WTC11 (cell line): ENCODE measurements at regions not wholly inside any gene's neighbourhood (a gene's known extent, or its start where the extent isn't known, plus 50 kb on each side); places are given as distances from the start of the nearest gene placed in this dataset.

Experiments used
- ELF4 ChIP-seq: sonication (generic); formaldehyde crosslinking; IDR thresholded peaks from 2 replicates; pipeline ENCODE4 v1.8.1; 2022; ENCODE audit warnings: low read depth, mild to moderate bottlenecking, moderate library complexity, missing genetic modification reagents
- FOXJ3 ChIP-seq: sonication (generic); formaldehyde crosslinking; IDR thresholded peaks from 2 replicates; pipeline ENCODE4 v1.9.0; 2021; ENCODE audit warnings: missing genetic modification reagents, mild to moderate bottlenecking, borderline replicate concordance
- JUN ChIP-seq: sonication (generic); formaldehyde crosslinking; IDR thresholded peaks from 2 replicates; pipeline ENCODE4 v1.8.0; 2023; ENCODE audit warnings: mild to moderate bottlenecking, missing genetic modification reagents
- NFE2L1 ChIP-seq: sonication (generic); formaldehyde crosslinking; IDR thresholded peaks from 2 replicates; pipeline ENCODE4 v1.8.1; 2023; ENCODE audit warnings: missing genetic modification reagents
- ZNF138 ChIP-seq: sonication (generic); formaldehyde crosslinking; conservative IDR thresholded peaks from 2 replicates; pipeline ENCODE4 v1.8.1; 2022; ENCODE audit warnings: mild to moderate bottlenecking, moderate library complexity, missing genetic modification reagents
- TF ChIP-seq, protein P1 (sequence below): fragments of 200-600 bp; IDR thresholded peaks from 2 replicates; pipeline ENCODE4 v1.8.0; 2022; ENCODE audit warnings: antibody characterized with exemption
- TF ChIP-seq, protein P2 (sequence below): sonication (generic); formaldehyde crosslinking; IDR thresholded peaks from 2 replicates; pipeline ENCODE4 v1.8.1; 2022; ENCODE audit warnings: low read depth, mild to moderate bottlenecking, moderate library complexity, missing genetic modification reagents, borderline replicate concordance
- TF ChIP-seq, protein P3 (sequence below): sonication (generic); formaldehyde crosslinking; IDR thresholded peaks from 2 replicates; pipeline ENCODE4 v1.8.1; 2023; ENCODE audit warnings: mild to moderate bottlenecking, missing genetic modification reagents
- TF ChIP-seq, protein P4 (sequence below): sonication (generic); formaldehyde crosslinking; IDR thresholded peaks from 2 replicates; pipeline ENCODE4 v1.8.1; 2023; ENCODE audit warnings: mild to moderate bottlenecking, moderate library complexity, missing genetic modification reagents
- TF ChIP-seq, protein P5 (sequence below): sonication (generic); formaldehyde crosslinking; IDR thresholded peaks from 2 replicates; pipeline ENCODE4 v1.8.1; 2022; ENCODE audit warnings: low read depth, missing genetic modification reagents, borderline replicate concordance
- TF ChIP-seq, protein P6 (sequence below): sonication (generic); formaldehyde crosslinking; IDR thresholded peaks from 2 replicates; pipeline ENCODE4 v1.8.0; 2023; ENCODE audit warnings: missing genetic modification reagents
- TF ChIP-seq, protein P7 (sequence below): sonication (generic); formaldehyde crosslinking; conservative IDR thresholded peaks from 2 replicates; pipeline ENCODE4 v1.8.1; 2022; ENCODE audit warnings: mild to moderate bottlenecking, missing genetic modification reagents

DNA sequence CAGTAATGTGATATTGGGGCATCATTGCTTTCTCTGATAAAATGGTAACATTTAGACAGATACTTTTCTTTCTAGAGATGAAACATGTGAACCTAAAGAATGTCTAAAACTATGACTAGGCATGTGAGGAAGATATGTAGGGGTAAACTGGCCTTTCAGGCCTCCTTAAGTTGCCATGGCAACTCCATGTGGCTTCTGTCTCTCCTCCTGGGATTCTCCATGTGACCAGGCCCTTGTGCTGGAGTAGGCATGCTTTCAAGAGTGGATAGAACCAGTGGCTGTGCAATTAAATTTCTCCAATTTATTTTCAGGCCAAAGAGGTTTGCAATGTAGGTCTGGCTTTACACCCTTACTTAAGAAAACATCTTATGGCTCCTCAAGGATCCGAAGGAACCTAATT is 130.8 kb downstream of the OLFM4 start:
- TF ChIP-seq, protein P1, sequence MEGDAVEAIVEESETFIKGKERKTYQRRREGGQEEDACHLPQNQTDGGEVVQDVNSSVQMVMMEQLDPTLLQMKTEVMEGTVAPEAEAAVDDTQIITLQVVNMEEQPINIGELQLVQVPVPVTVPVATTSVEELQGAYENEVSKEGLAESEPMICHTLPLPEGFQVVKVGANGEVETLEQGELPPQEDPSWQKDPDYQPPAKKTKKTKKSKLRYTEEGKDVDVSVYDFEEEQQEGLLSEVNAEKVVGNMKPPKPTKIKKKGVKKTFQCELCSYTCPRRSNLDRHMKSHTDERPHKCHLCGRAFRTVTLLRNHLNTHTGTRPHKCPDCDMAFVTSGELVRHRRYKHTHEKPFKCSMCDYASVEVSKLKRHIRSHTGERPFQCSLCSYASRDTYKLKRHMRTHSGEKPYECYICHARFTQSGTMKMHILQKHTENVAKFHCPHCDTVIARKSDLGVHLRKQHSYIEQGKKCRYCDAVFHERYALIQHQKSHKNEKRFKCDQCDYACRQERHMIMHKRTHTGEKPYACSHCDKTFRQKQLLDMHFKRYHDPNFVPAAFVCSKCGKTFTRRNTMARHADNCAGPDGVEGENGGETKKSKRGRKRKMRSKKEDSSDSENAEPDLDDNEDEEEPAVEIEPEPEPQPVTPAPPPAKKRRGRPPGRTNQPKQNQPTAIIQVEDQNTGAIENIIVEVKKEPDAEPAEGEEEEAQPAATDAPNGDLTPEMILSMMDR: no peak
- TF ChIP-seq, protein P2, sequence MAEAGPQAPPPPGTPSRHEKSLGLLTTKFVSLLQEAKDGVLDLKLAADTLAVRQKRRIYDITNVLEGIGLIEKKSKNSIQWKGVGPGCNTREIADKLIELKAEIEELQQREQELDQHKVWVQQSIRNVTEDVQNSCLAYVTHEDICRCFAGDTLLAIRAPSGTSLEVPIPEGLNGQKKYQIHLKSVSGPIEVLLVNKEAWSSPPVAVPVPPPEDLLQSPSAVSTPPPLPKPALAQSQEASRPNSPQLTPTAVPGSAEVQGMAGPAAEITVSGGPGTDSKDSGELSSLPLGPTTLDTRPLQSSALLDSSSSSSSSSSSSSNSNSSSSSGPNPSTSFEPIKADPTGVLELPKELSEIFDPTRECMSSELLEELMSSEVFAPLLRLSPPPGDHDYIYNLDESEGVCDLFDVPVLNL (CRISPR knock-in tag): no peak
- TF ChIP-seq, protein P3, sequence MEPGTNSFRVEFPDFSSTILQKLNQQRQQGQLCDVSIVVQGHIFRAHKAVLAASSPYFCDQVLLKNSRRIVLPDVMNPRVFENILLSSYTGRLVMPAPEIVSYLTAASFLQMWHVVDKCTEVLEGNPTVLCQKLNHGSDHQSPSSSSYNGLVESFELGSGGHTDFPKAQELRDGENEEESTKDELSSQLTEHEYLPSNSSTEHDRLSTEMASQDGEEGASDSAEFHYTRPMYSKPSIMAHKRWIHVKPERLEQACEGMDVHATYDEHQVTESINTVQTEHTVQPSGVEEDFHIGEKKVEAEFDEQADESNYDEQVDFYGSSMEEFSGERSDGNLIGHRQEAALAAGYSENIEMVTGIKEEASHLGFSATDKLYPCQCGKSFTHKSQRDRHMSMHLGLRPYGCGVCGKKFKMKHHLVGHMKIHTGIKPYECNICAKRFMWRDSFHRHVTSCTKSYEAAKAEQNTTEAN (CRISPR knock-in tag): no peak
- TF ChIP-seq, protein P4, sequence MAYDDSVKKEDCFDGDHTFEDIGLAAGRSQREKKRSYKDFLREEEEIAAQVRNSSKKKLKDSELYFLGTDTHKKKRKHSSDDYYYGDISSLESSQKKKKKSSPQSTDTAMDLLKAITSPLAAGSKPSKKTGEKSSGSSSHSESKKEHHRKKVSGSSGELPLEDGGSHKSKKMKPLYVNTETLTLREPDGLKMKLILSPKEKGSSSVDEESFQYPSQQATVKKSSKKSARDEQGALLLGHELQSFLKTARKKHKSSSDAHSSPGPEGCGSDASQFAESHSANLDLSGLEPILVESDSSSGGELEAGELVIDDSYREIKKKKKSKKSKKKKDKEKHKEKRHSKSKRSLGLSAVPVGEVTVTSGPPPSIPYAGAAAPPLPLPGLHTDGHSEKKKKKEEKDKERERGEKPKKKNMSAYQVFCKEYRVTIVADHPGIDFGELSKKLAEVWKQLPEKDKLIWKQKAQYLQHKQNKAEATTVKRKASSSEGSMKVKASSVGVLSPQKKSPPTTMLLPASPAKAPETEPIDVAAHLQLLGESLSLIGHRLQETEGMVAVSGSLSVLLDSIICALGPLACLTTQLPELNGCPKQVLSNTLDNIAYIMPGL: no peak
- TF ChIP-seq, protein P5, sequence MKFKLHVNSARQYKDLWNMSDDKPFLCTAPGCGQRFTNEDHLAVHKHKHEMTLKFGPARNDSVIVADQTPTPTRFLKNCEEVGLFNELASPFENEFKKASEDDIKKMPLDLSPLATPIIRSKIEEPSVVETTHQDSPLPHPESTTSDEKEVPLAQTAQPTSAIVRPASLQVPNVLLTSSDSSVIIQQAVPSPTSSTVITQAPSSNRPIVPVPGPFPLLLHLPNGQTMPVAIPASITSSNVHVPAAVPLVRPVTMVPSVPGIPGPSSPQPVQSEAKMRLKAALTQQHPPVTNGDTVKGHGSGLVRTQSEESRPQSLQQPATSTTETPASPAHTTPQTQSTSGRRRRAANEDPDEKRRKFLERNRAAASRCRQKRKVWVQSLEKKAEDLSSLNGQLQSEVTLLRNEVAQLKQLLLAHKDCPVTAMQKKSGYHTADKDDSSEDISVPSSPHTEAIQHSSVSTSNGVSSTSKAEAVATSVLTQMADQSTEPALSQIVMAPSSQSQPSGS (CRISPR knock-in tag): no peak
- TF ChIP-seq, protein P6, sequence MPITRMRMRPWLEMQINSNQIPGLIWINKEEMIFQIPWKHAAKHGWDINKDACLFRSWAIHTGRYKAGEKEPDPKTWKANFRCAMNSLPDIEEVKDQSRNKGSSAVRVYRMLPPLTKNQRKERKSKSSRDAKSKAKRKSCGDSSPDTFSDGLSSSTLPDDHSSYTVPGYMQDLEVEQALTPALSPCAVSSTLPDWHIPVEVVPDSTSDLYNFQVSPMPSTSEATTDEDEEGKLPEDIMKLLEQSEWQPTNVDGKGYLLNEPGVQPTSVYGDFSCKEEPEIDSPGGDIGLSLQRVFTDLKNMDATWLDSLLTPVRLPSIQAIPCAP: no peak
- TF ChIP-seq ELF4 (CRISPR knock-in tag) (no peak), NFE2L1 (CRISPR knock-in tag) (no peak), JUN (no peak), ZNF138 (CRISPR knock-in tag) (no peak), FOXJ3 (CRISPR knock-in tag) (no peak)
- TF ChIP-seq, protein P7, sequence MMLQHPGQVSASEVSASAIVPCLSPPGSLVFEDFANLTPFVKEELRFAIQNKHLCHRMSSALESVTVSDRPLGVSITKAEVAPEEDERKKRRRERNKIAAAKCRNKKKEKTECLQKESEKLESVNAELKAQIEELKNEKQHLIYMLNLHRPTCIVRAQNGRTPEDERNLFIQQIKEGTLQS (CRISPR knock-in tag): no peak
